Coronary artery (tissue), 2 donors: ENCODE measurements at regions not wholly inside any gene's neighbourhood (a gene's known extent, or its start where the extent isn't known, plus 50 kb on each side); places are given as distances from the start of the nearest gene placed in this dataset.
A peak's percentile ranks its signal among the peaks of the same experiment; 100 is the strongest.

Source experiments
- DNase-seq: peaks from one replicate; pipeline ENCODE4 v3.0.0-alpha.2; 2017; ENCODE audit warnings: low spot score
- H3K27ac ChIP-seq, 2 donors: fragments of 200-600 bp; sonication (generic); one replicate each; pipeline ENCODE4 v1.5.1; 2016 to 2019
- H3K4me3 ChIP-seq: fragments of 200-600 bp; sonication (generic); 2 replicates; pipeline ENCODE4 v1.5.1; 2016; ENCODE audit warnings: mild to moderate bottlenecking, moderate library complexity
- CTCF ChIP-seq: fragments of 200-600 bp; sonication (generic); IDR thresholded peaks from one replicate; pipeline ENCODE4 v1.5.1; 2019; ENCODE audit warnings: antibody characterized with exemption

DNA sequence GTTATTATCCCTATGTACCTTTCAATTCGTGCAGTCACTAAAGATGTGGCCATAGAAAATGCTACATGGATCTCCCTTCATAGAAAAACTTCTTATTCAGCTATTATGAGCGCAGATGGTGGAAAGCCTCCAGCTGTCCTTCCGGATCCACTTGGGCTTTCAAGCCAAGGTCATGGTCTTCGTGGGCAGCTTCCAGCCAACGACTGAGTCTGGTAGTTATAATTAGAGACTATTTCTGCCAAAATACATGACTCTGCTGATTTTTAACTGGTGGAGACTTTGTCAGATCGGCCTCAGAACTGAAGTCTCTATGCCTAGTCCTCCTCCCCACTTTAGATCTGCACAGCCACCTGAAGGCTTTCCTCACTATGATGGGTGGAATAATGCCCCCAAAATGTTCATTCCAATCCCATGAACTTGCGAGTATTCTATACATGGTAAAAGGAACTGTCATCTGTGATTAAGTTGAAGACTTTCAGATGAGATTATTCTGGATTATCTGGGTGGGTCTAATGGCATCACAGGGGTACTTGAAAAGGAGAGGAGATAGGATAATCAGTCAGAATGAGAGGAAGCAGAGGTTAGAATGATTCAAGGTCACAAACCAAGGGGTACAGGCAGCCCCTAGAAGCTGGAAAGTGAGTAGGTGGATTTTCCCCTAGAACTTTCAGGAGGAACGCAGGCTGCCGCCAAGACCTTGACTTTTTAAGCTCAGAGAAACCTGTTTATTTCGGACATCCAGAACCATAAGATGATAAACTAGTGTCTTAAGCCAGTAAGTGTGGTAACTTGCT lies 171.1 kb upstream of the CXCL13 start:
- peak overlapping the region; percentile 30 for H3K4me3 ChIP-seq
- DNase-seq: no peak
- peak overlapping the region; percentile 66 to 81 for H3K27ac ChIP-seq
- no peak for TF ChIP-seq CTCF

- H3K4me3 ChIP-seq: no peak overlapping the region
- TF ChIP-seq CTCF: no peak
Measured at GRCh38 chr4:77437079-77437478, 168.5 kb upstream of the CXCL13 start.

DNA sequence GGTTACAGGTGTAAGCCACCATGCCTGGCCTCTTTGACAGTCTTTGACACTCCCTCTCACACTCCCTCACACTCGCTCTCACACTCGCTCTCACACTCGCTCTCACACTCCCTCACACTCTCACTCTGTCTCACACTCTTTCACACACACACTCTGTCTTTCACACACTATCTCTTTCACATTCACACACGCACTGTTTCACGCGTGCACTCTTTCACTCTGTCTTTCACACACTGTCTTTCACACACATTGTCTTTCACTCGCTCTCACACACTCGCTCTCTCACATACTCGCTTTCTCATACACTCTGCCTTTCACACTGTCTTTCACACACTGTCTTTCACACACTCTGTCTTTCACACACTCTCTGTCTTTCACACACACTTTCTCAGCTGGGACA lies 167.1 kb upstream of the CXCL13 start:
- no peak for TF ChIP-seq CTCF

More at GRCh38 chr4:77437079-77437478, 168.5 kb upstream of the CXCL13 start:
- DNase-seq: no peak
- no peak overlapping the region for H3K27ac ChIP-seq

GRCh38 chr4:77443941-77444340 lies 161.7 kb upstream of the CXCL13 start:
- no peak for TF ChIP-seq CTCF
- Histone ChIP-seq H3K27ac (no peak overlapping the region), H3K4me3 (no peak overlapping the region)
- DNase-seq: no peak

More for the DNA sequence above, 167.1 kb upstream of the CXCL13 start:
- no peak for DNase-seq
- Histone ChIP-seq H3K4me3 (no peak overlapping the region), H3K27ac (no peak overlapping the region)

DNA sequence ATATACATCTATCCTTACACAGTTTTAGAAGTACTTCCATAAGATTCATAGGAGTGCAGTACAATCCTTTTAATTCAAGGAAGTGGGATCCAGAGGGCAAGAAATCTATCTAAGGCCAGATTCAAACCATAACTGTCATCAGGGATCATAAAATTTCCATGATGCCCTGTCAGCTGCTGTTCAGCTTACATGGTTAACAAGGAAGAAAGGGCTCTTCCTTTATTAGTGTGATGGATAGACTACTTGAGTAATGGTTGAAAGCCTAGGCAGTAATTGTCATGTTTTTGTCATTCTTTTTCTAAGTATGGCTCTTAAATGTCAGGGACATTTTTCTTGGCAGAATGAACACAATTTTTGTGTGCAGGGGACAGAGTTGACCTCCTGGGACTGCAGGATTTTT lies 159.8 kb upstream of the CXCL13 start:
- DNase-seq: no peak
- TF ChIP-seq CTCF: no peak
- Histone ChIP-seq H3K4me3 (no peak overlapping the region), H3K27ac (peak overlapping the region in 1 of 2 donors; percentile 48)

DNA sequence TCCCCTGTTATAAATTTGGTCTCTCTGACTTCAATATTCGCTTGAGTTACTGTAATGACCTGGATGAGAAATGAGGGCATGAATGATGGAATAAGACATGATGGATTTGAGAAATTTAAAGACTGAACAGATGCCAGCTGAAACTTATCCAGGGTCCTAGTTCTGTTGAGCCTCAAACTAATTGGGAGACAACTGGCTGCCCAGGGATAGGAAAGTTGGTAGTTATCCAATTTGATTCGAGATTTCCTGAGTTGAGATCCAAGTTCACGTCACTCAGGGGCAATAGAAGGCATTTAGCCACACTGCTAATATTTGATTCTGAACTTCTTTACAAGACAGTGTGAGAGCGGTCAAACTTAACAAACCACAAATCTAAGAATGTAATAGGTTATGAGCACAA lies 159.0 kb upstream of the CXCL13 start:
- TF ChIP-seq CTCF: no peak
- Histone ChIP-seq H3K27ac (peak overlapping the region in 1 of 2 donors; percentile 48), H3K4me3 (no peak overlapping the region)
- no peak for DNase-seq

- Histone ChIP-seq H3K27ac (no peak overlapping the region), H3K4me3 (no peak overlapping the region)
- no peak for TF ChIP-seq CTCF
- DNase-seq: no peak
Measured at GRCh38 chr4:77449171-77449570, 156.4 kb upstream of the CXCL13 start.
